KOPT-K1 (cell line): ENCODE measurements at regions not wholly inside any gene's neighbourhood (a gene's known extent, or its start where the extent isn't known, plus 50 kb on each side); places are given as distances from the start of the nearest gene placed in this dataset.

Experiments
- H3K27ac ChIP-seq: fragments of 200-600 bp; sonication (generic); 2 replicates; pipeline ENCODE4 v1.5.1; 2016; ENCODE audit warnings: antibody characterized with exemption, mild to moderate bottlenecking, low read depth, low read length; ENCODE audit not compliant: poor library complexity, severe bottlenecking
- H3K36me3 ChIP-seq: fragments of 200-600 bp; sonication (generic); 2 replicates; pipeline ENCODE4 v1.5.1; 2017; ENCODE audit warnings: antibody characterized with exemption, mild to moderate bottlenecking, low read length, moderate library complexity; ENCODE audit not compliant: insufficient read depth
- H3K9me3 ChIP-seq: fragments of 200-600 bp; sonication (generic); 2 replicates; pipeline ENCODE4 v1.5.1; 2017; ENCODE audit warnings: antibody characterized with exemption, low read length, mild to moderate bottlenecking; ENCODE audit not compliant: insufficient read depth, poor library complexity, severe bottlenecking

- Histone ChIP-seq H3K9me3 (no peaks in the 10 kb centered on the region), H3K36me3 (no peaks in the 10 kb centered on the region), H3K27ac (peak overlapping the region; percentile 97)
Observed at GRCh38 chr2:196260546-196260945, 89.2 kb upstream of the STK17B start.

- Histone ChIP-seq H3K9me3 (no peaks in the 10 kb centered on the region), H3K27ac (peak overlapping the region; percentile 97), H3K36me3 (no peaks in the 10 kb centered on the region)
Observed at GRCh38 chr2:196262606-196263005, 91.2 kb upstream of the STK17B start.

GRCh38 chr2:196263181-196263747 lies 91.9 kb upstream of the STK17B start:
- H3K9me3 ChIP-seq: no peaks in the 10 kb centered on the region
- no peaks in the 10 kb centered on the region for H3K36me3 ChIP-seq
- peak overlapping the region; percentile 97 for H3K27ac ChIP-seq

GRCh38 chr2:196266351-196266750 lies 95.0 kb upstream of the STK17B start:
- Histone ChIP-seq H3K27ac (peak overlapping the region; percentile 71), H3K9me3 (no peaks in the 10 kb centered on the region)

GRCh38 chr2:196266855-196267254 lies 95.5 kb upstream of the STK17B start:
- H3K36me3 ChIP-seq: no peaks in the 10 kb centered on the region
- H3K9me3 ChIP-seq: no peaks in the 10 kb centered on the region
- H3K27ac ChIP-seq: peak overlapping the region; percentile 71

More at GRCh38 chr2:196266351-196266750, 95.0 kb upstream of the STK17B start:
- H3K36me3 ChIP-seq: no peaks in the 10 kb centered on the region

GRCh38 chr2:196268025-196268424 lies 96.6 kb upstream of the STK17B start:
- Histone ChIP-seq H3K36me3 (no peaks in the 10 kb centered on the region), H3K27ac (peak overlapping the region; percentile 71), H3K9me3 (no peaks in the 10 kb centered on the region)

GRCh38 chr2:196268538-196269338 lies 97.4 kb upstream of the STK17B start:
- no peaks in the 10 kb centered on the region for H3K9me3 ChIP-seq
- H3K36me3 ChIP-seq: no peaks in the 10 kb centered on the region
- H3K27ac ChIP-seq: peak overlapping the region; percentile 71

GRCh38 chr2:196271795-196272194 lies 100.4 kb upstream of the STK17B start:
- Histone ChIP-seq H3K9me3 (no peaks in the 10 kb centered on the region), H3K36me3 (no peaks in the 10 kb centered on the region), H3K27ac (no peak overlapping the region)

GRCh38 chr2:196274387-196274809 lies 103.0 kb upstream of the STK17B start:
- H3K36me3 ChIP-seq: no peaks in the 10 kb centered on the region
- no peaks in the 10 kb centered on the region for H3K9me3 ChIP-seq
- H3K27ac ChIP-seq: peak overlapping the region; percentile 85

- no peaks in the 10 kb centered on the region for H3K36me3 ChIP-seq
- peak overlapping the region; percentile 85 for H3K27ac ChIP-seq
Observed at GRCh38 chr2:196275646-196276352, 104.4 kb upstream of the STK17B start.

GRCh38 chr2:196276421-196276820 lies 105.0 kb upstream of the STK17B start:
- Histone ChIP-seq H3K9me3 (no peaks in the 10 kb centered on the region), H3K36me3 (no peaks in the 10 kb centered on the region), H3K27ac (peak overlapping the region; percentile 85)

More at GRCh38 chr2:196275646-196276352, 104.4 kb upstream of the STK17B start:
- H3K9me3 ChIP-seq: no peaks in the 10 kb centered on the region

GRCh38 chr2:196277002-196277401 lies 105.6 kb upstream of the STK17B start:
- H3K9me3 ChIP-seq: no peaks in the 10 kb centered on the region
- H3K36me3 ChIP-seq: no peaks in the 10 kb centered on the region
- H3K27ac ChIP-seq: peak overlapping the region; percentile 85

GRCh38 chr2:196278491-196278911 lies 107.1 kb upstream of the STK17B start:
- Histone ChIP-seq H3K36me3 (no peaks in the 10 kb centered on the region), H3K27ac (no peak overlapping the region), H3K9me3 (no peaks in the 10 kb centered on the region)

GRCh38 chr2:196279541-196279940 lies 108.2 kb upstream of the STK17B start:
- Histone ChIP-seq H3K36me3 (no peaks in the 10 kb centered on the region), H3K27ac (no peak overlapping the region), H3K9me3 (no peaks in the 10 kb centered on the region)

- no peaks in the 10 kb centered on the region for H3K36me3 ChIP-seq
- H3K27ac ChIP-seq: no peak overlapping the region
Observed at GRCh38 chr2:196284144-196284844, 112.9 kb upstream of the STK17B start.

More at GRCh38 chr2:196284144-196284844, 112.9 kb upstream of the STK17B start:
- no peaks in the 10 kb centered on the region for H3K9me3 ChIP-seq
